ENCODE measurements at regions not wholly inside any gene's neighbourhood (a gene's known extent, or its start where the extent isn't known, plus 50 kb on each side); places are given as distances from the start of the nearest gene placed in this dataset.

DNA sequence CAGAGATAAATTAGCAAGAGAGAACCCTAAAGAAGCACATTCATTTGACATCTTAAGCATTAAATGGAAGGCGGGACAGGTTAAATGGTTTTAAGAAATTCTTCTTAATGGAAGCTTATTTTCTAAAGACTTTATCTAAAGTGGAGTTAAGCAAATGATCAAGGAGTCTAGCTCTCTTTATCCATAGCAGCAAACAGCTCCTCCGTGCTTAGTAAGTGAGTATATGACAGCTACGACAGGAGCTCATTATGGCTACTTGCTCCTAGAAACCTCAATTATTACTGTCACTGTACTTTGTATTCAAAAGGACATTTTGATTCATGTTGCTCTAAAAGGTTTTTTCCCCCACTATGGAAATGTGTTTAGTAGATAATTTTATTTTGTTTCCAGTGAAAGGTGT, 444.9 kb downstream of the TMX3 start:
- TF ChIP-seq, protein P1, sequence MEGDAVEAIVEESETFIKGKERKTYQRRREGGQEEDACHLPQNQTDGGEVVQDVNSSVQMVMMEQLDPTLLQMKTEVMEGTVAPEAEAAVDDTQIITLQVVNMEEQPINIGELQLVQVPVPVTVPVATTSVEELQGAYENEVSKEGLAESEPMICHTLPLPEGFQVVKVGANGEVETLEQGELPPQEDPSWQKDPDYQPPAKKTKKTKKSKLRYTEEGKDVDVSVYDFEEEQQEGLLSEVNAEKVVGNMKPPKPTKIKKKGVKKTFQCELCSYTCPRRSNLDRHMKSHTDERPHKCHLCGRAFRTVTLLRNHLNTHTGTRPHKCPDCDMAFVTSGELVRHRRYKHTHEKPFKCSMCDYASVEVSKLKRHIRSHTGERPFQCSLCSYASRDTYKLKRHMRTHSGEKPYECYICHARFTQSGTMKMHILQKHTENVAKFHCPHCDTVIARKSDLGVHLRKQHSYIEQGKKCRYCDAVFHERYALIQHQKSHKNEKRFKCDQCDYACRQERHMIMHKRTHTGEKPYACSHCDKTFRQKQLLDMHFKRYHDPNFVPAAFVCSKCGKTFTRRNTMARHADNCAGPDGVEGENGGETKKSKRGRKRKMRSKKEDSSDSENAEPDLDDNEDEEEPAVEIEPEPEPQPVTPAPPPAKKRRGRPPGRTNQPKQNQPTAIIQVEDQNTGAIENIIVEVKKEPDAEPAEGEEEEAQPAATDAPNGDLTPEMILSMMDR (IDR thresholded peaks at IDR 0.05): no peak
- TF ChIP-seq EP300 (IDR thresholded peaks at IDR 0.05; ENCODE audit: low read depth) (no peak), POLR2A (IDR thresholded peaks at IDR 0.05) (no peak)
